ENCODE measurements at regions not wholly inside any gene's neighbourhood (a gene's known extent, or its start where the extent isn't known, plus 50 kb on each side); places are given as distances from the start of the nearest gene placed in this dataset.

DNA sequence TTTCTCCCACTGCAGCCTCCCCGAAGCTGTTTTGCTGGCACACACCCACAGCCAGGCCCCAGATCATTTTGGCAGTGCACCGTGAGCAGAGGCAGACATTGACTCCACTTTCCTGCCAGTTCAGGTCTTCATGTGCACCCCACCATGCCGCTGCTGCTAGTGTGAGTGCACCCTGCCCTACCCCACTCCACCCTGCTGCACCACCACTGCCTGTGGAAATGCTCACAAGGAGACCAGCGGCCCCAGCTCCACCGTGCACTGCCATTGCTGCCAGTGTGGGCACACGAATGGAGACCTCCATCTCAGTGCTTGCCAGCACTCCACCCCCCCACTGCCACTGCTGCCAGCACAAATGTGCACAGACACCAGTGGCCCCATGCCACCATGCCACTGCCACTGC, 277.6 kb upstream of the ZC4H2 start:
- Histone ChIP-seq H3K4me1 (replicated peaks) (no peaks in the 10 kb centered on the region), H3K36me3 (no peaks in the 10 kb centered on the region), H3K27me3 (replicated peaks; ENCODE audit: insufficient read depth) (no peaks in the 10 kb centered on the region), H3K27ac (no peak overlapping the region), H3K4me3 (no peak overlapping the region), H3K9me3 (no peaks in the 10 kb centered on the region)
- TF ChIP-seq POLR2A (IDR thresholded peaks at IDR 0.05) (no peak), POLR2AphosphoS5 (IDR thresholded peaks at IDR 0.05) (no peak)
- intact Hi-C loops (cut with DNase I), result no loop called here
- DNase-seq (ENCODE audit: low spot score), result no peak
- WGBS, result 100% methylated on average over 4 of the region's 6 CpGs

DNA sequence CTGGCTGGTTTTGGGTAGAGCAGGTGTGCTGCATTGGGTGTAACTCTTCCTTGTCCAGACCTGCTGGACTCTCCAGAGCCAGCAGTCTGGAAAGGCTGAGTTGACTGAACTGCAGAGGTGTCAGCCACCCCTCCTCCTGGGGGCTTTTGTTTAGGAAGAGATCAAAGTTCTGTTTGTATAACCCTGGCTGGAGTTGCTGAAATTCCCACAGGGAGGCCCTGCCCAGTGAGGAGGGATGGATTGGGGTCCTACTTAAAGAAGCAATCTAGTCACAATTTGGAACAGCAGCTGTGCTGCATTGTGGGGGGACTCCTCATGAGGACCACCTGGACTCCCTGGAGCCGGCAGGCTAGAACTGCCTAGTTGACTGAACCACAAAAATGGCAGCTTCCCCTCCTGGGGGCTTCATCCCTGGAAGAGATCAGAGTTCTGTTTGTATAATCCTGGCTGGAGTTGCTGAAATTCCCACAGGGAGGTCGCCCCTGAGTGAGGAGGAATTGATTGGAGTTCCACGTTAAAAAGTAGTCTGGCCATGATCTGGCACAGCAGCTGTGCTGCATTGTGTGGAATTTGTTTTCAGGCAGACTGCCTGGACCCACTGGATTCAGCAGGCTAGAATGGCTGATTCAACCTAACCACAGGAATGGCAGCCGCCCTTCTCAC, 264.9 kb upstream of the ZC4H2 start:
- H3K36me3 ChIP-seq, result no peaks in the 10 kb centered on the region
- 90% methylated on average over 2 of the region's 4 CpGs for WGBS
- DNase-seq (ENCODE audit: low spot score), result no peak
- no peaks in the 10 kb centered on the region for H3K4me1 ChIP-seq (replicated peaks)
- H3K4me3 ChIP-seq, result no peak overlapping the region
- TF ChIP-seq POLR2A (IDR thresholded peaks at IDR 0.05) (no peak), POLR2AphosphoS5 (IDR thresholded peaks at IDR 0.05) (no peak)
- TF ChIP-seq, protein P1, sequence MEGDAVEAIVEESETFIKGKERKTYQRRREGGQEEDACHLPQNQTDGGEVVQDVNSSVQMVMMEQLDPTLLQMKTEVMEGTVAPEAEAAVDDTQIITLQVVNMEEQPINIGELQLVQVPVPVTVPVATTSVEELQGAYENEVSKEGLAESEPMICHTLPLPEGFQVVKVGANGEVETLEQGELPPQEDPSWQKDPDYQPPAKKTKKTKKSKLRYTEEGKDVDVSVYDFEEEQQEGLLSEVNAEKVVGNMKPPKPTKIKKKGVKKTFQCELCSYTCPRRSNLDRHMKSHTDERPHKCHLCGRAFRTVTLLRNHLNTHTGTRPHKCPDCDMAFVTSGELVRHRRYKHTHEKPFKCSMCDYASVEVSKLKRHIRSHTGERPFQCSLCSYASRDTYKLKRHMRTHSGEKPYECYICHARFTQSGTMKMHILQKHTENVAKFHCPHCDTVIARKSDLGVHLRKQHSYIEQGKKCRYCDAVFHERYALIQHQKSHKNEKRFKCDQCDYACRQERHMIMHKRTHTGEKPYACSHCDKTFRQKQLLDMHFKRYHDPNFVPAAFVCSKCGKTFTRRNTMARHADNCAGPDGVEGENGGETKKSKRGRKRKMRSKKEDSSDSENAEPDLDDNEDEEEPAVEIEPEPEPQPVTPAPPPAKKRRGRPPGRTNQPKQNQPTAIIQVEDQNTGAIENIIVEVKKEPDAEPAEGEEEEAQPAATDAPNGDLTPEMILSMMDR (IDR thresholded peaks at IDR 0.05), result no peak
- no peaks in the 10 kb centered on the region for H3K27me3 ChIP-seq (replicated peaks; ENCODE audit: insufficient read depth)
- H3K27ac ChIP-seq, result no peak overlapping the region
- intact Hi-C loops (cut with DNase I), result no loop called here
- no peaks in the 10 kb centered on the region for H3K9me3 ChIP-seq

- H3K4me3 ChIP-seq, result no peak overlapping the region
- H3K9me3 ChIP-seq, result no peaks in the 10 kb centered on the region
- TF ChIP-seq POLR2A (IDR thresholded peaks at IDR 0.05) (no peak), POLR2AphosphoS5 (IDR thresholded peaks at IDR 0.05) (no peak)
- TF ChIP-seq, protein P1 (IDR thresholded peaks at IDR 0.05), result no peak
- H3K36me3 ChIP-seq, result no peaks in the 10 kb centered on the region
- H3K4me1 ChIP-seq (replicated peaks), result no peaks in the 10 kb centered on the region
- no peak overlapping the region for H3K27ac ChIP-seq
- DNase-seq (ENCODE audit: low spot score), result no peak
- intact Hi-C loops (cut with DNase I), result no loop called here
- WGBS, result 92% methylated on average over 2 of the region's 3 CpGs
- H3K27me3 ChIP-seq (replicated peaks; ENCODE audit: insufficient read depth), result no peaks in the 10 kb centered on the region
Observed at GRCh38 chrX:65203545-65203944, 227.3 kb upstream of the ZC4H2 start.

GRCh38 chrX:65196758-65197360, 220.6 kb upstream of the ZC4H2 start:
- peak; percentile 16 for DNase-seq (ENCODE audit: low spot score)
- Histone ChIP-seq H3K27me3 (replicated peaks; ENCODE audit: insufficient read depth) (no peaks in the 10 kb centered on the region), H3K4me3 (no peak overlapping the region), H3K9me3 (no peaks in the 10 kb centered on the region), H3K27ac (no peak overlapping the region), H3K4me1 (replicated peaks) (no peaks in the 10 kb centered on the region), H3K36me3 (no peaks in the 10 kb centered on the region)
- 6% methylated on average over 8 of the region's 14 CpGs for WGBS
- intact Hi-C loops (cut with DNase I), result no loop called here
- TF ChIP-seq POLR2A (IDR thresholded peaks at IDR 0.05), result no peak
- TF ChIP-seq POLR2AphosphoS5 (IDR thresholded peaks at IDR 0.05), result no peak
- TF ChIP-seq, protein P1 (IDR thresholded peaks at IDR 0.05), result peak in 3 of 4 experiments; percentile 8 to 26 (median 22)

DNA sequence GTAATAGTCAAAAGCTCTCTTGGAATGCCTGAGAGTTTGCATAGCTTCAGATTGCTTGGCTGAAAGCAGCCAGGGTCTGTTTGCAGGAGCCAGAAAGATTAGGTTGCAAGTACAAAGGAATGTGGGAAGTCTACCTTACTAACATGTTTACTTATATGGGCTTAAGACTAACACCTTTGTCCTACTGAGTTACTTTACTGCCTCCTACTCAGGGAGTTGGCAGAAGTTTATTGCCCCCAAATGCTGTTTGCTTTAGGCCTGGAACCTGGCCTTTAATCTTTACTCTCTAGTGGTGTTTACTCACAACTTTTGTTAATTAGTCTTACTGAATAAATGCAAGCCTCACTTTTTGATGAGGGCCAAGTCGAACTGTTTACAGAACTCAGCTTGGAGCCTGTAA, 219.4 kb upstream of the ZC4H2 start:
- Histone ChIP-seq H3K27ac (no peak overlapping the region), H3K9me3 (no peaks in the 10 kb centered on the region), H3K36me3 (no peaks in the 10 kb centered on the region), H3K27me3 (replicated peaks; ENCODE audit: insufficient read depth) (no peaks in the 10 kb centered on the region), H3K4me3 (no peak overlapping the region), H3K4me1 (replicated peaks) (no peaks in the 10 kb centered on the region)
- 0% methylated on average over 1 of the region's 1 CpG for WGBS
- TF ChIP-seq POLR2AphosphoS5 (IDR thresholded peaks at IDR 0.05) (no peak), POLR2A (IDR thresholded peaks at IDR 0.05) (no peak)
- TF ChIP-seq, protein P1 (IDR thresholded peaks at IDR 0.05), result no peak
- intact Hi-C loops (cut with DNase I), result no loop called here
- no peak for DNase-seq (ENCODE audit: low spot score)

All from prostate gland (tissue), 2 donors.